ENCODE measurements at regions not wholly inside any gene's neighbourhood (a gene's known extent, or its start where the extent isn't known, plus 50 kb on each side); places are given as distances from the start of the nearest gene placed in this dataset.
"Not testable (repeated sequence)": the region's sequence is repeated elsewhere in the genome, so short reads cannot be mapped to it uniquely, and the experiment has no call there.

GRCh38 chr3:89533275-89533674 is 425.9 kb downstream of the EPHA3 start:
- DNase-seq: no peak

GRCh38 chr3:89554587-89554986 is 447.2 kb downstream of the EPHA3 start:
- not testable (repeated sequence) for DNase-seq

GRCh38 chr3:89558711-89559110 is 451.3 kb downstream of the EPHA3 start:
- DNase-seq: no peak

- no peak for DNase-seq
Measured at GRCh38 chr3:89560568-89560967, 453.1 kb downstream of the EPHA3 start.

- DNase-seq: no peak
Measured at GRCh38 chr3:89562373-89562772, 455.0 kb downstream of the EPHA3 start.

GRCh38 chr3:89565098-89565497 is 457.7 kb downstream of the EPHA3 start:
- no peak for DNase-seq

GRCh38 chr3:89570465-89570864 is 463.0 kb downstream of the EPHA3 start:
- DNase-seq: no peak

- no peak for DNase-seq
Measured at GRCh38 chr3:89571298-89571697, 463.9 kb downstream of the EPHA3 start.

- DNase-seq: no peak
Measured at GRCh38 chr3:89571707-89572106, 464.3 kb downstream of the EPHA3 start.

- no peak for DNase-seq
Measured at GRCh38 chr3:89572261-89572660, 464.8 kb downstream of the EPHA3 start.

GRCh38 chr3:89576417-89576816 is 469.0 kb downstream of the EPHA3 start:
- DNase-seq: no peak

GRCh38 chr3:89577637-89578530 is 470.5 kb downstream of the EPHA3 start:
- DNase-seq: peak; percentile 63

- no peak for DNase-seq
Measured at GRCh38 chr3:89580859-89581258, 473.4 kb downstream of the EPHA3 start.

- no peak for DNase-seq
Measured at GRCh38 chr3:89584398-89584797, 477.0 kb downstream of the EPHA3 start.

GRCh38 chr3:89586256-89586655 is 478.8 kb downstream of the EPHA3 start:
- DNase-seq: no peak

- DNase-seq: no peak
Measured at GRCh38 chr3:89586676-89587075, 479.3 kb downstream of the EPHA3 start.

GRCh38 chr3:89606151-89606550 is 498.7 kb downstream of the EPHA3 start:
- no peak for DNase-seq

GRCh38 chr3:89612027-89612426 is 504.6 kb downstream of the EPHA3 start:
- no peak for DNase-seq

GRCh38 chr3:89613241-89613640 is 505.8 kb downstream of the EPHA3 start:
- DNase-seq: no peak

- DNase-seq: no peak
Measured at GRCh38 chr3:89617706-89618105, 510.3 kb downstream of the EPHA3 start.

- DNase-seq: no peak
Measured at GRCh38 chr3:89619263-89619662, 511.8 kb downstream of the EPHA3 start.

- no peak for DNase-seq
Measured at GRCh38 chr3:89622063-89622700, 514.8 kb downstream of the EPHA3 start.

- DNase-seq: no peak
Measured at GRCh38 chr3:89624494-89624893, 517.1 kb downstream of the EPHA3 start.

GRCh38 chr3:89625945-89626344 is 518.5 kb downstream of the EPHA3 start:
- DNase-seq: no peak
